ENCODE measurements at regions not wholly inside any gene's neighbourhood (a gene's known extent, or its start where the extent isn't known, plus 50 kb on each side); places are given as distances from the start of the nearest gene placed in this dataset.

DNA sequence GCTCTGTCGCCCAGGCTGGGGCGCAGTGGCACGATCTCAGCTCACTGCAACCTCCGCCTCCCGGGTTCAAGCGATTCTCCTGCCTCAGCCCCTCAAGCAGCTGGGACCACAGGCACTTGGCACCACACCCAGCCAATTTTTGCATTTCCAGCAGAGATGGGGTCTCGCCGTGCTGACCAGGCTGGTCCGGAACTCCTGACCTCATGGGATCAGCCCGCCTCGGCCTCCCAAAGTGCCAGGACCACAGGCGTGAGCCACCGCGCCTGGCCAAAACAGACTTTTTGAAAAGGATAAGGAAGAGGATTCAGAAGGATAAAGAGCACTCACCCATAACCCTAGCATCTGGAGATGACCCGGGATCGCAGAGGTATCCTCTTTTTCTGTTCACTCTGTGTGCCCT is 224.5 kb upstream of the AGTR2 start:
- TF ChIP-seq CTCF (IDR thresholded peaks at IDR 0.05), result no peak
- no peak for TF ChIP-seq POLR2A (IDR thresholded peaks at IDR 0.05)
